H1 (cell line): ENCODE measurements at regions not wholly inside any gene's neighbourhood (a gene's known extent, or its start where the extent isn't known, plus 50 kb on each side); places are given as distances from the start of the nearest gene placed in this dataset.

Source experiments
- CTCF ChIA-PET: fragments of 300-600 bp; sonication (Branson Sonifier 250); formaldehyde crosslinking; loops from one replicate; lab custom pipeline; 2021; ENCODE audit not compliant: partially characterized antibody; lab: Charles Lee
- POLR2A ChIA-PET: fragments of 300-600 bp; sonication (Branson Sonifier 250); formaldehyde crosslinking; loops from one replicate; lab custom pipeline; 2021; ENCODE audit warnings: inconsistent platforms; ENCODE audit not compliant: partially characterized antibody; lab: Charles Lee
- DNase-seq, 2 experiments: peaks; one replicate each; pipeline versions ENCODE4 v3.0.0 to v3.0.0-alpha.2; 2010 to 2022; ENCODE audit warnings: low spot score in 2 of 2, low read depth in 1 of 2, mixed read lengths in 1 of 2
- FAIRE-seq: peaks from 2 replicates; lab custom pipeline; 2011; peaks lifted over from hg19 to GRCh38; lab: Jason Lieb, UNC
- H2AFZ ChIP-seq: 2 replicates; pipeline ENCODE4 v1.8.1; 2012; ENCODE audit warnings: low read length, inconsistent platforms
- H2AK5ac ChIP-seq: 2 replicates; pipeline ENCODE4 v1.6.1; 2013; ENCODE audit warnings: low read depth, low read length
- H2BK120ac ChIP-seq: replicated peaks from 2 replicates; pipeline ENCODE3; 2013; ENCODE audit warnings: low read depth, low read length, inconsistent platforms
- H2BK12ac ChIP-seq: 2 replicates; pipeline ENCODE4 v1.6.1; 2013; ENCODE audit warnings: low read depth, low read length
- H2BK15ac ChIP-seq: 2 replicates; pipeline ENCODE4 v1.6.1; 2013; ENCODE audit warnings: low read length
- H2BK20ac ChIP-seq: 2 replicates; pipeline ENCODE4 v1.6.1; 2013; ENCODE audit warnings: low read length
- H2BK5ac ChIP-seq: 2 replicates; pipeline ENCODE4 v1.6.1; 2013; ENCODE audit warnings: low read depth, low read length
- H3K14ac ChIP-seq: 2 replicates; pipeline ENCODE4 v1.6.1; 2013; ENCODE audit warnings: inconsistent platforms; ENCODE audit not compliant: insufficient read length
- H3K18ac ChIP-seq: 2 replicates; pipeline ENCODE4 v1.6.1; 2013; ENCODE audit warnings: low read length; ENCODE audit errors: extremely low read depth
- H3K23ac ChIP-seq: 2 replicates; pipeline ENCODE4 v1.6.1; 2013; ENCODE audit warnings: inconsistent platforms; ENCODE audit not compliant: insufficient read length
- H3K23me2 ChIP-seq: 2 replicates; pipeline ENCODE4 v1.6.1; 2013; ENCODE audit warnings: low read depth, low read length
- H3K27ac ChIP-seq: 2 replicates; pipeline ENCODE4 v1.6.1; 2011; ENCODE audit warnings: low read depth, low read length, inconsistent platforms
- H3K27me3 ChIP-seq, 4 experiments: replicated peaks in 1 of 4; 1 replicate in 1 of 4; 2 replicates in 3 of 4; pipeline versions ENCODE4 v1.6.1 to v1.8.1; 2011 to 2013; ENCODE audit warnings: low read length in 3 of 4, mild to moderate bottlenecking in 3 of 4, inconsistent platforms in 2 of 4, mixed read lengths in 2 of 4, moderate library complexity in 1 of 4; ENCODE audit not compliant: control insufficient read depth in 3 of 4, insufficient read depth in 3 of 4; ENCODE audit errors: extremely low read depth in 1 of 4
- H3K36me3 ChIP-seq, 4 experiments: 2 replicates each; pipeline versions ENCODE4 v1.6.1 to v1.8.1; 2011 to 2013; ENCODE audit warnings: mild to moderate bottlenecking in 4 of 4, low read length in 3 of 4, moderate library complexity in 2 of 4, control low read depth in 1 of 4, inconsistent platforms in 1 of 4; ENCODE audit not compliant: insufficient read depth in 4 of 4, control insufficient read depth in 2 of 4
- H3K4ac ChIP-seq: replicated peaks from 2 replicates; pipeline ENCODE3; 2013; ENCODE audit warnings: low read length, low read depth, mixed read lengths, inconsistent platforms; ENCODE audit not compliant: insufficient read length
- H3K4me1 ChIP-seq, 4 experiments: replicated peaks in 1 of 4; 1 replicate in 1 of 4; 2 replicates in 3 of 4; pipeline versions ENCODE4 v1.6.1 to v1.8.1; 2011 to 2013; ENCODE audit warnings: low read length in 3 of 4, inconsistent platforms in 2 of 4, mixed read lengths in 1 of 4; ENCODE audit not compliant: insufficient read depth in 4 of 4, control insufficient read depth in 3 of 4
- H3K4me2 ChIP-seq, 2 experiments: 2 replicates each; pipeline versions ENCODE4 v1.6.1 to v1.8.1; 2011 to 2013; ENCODE audit warnings: low read depth in 2 of 2, low read length in 2 of 2, control low read depth in 1 of 2, inconsistent platforms in 1 of 2, mild to moderate bottlenecking in 1 of 2; ENCODE audit not compliant: insufficient read depth in 1 of 2
- H3K4me3 ChIP-seq, 4 experiments: fragments of 200-600, 300-600 bp in 1 of 4; sonication (generic), shearing (Covaris generic), sonication (Bioruptor Twin) in 1 of 4; 2 replicates each; pipeline versions ENCODE4 v1.5.1 to v1.8.1; 2011 to 2016; ENCODE audit warnings: low read length in 4 of 4, low read depth in 3 of 4, control low read depth in 2 of 4, inconsistent platforms in 2 of 4, mild to moderate bottlenecking in 2 of 4, mixed read lengths in 1 of 4, moderate library complexity in 1 of 4; ENCODE audit not compliant: insufficient read depth in 2 of 4; ENCODE audit errors: extremely low read depth in 1 of 4
- H3K56ac ChIP-seq: replicated peaks from 2 replicates; pipeline ENCODE3; 2013; ENCODE audit warnings: low read depth, mild to moderate bottlenecking, mixed read lengths, low read length, inconsistent platforms; ENCODE audit not compliant: insufficient read length
- H3K79me1 ChIP-seq: 2 replicates; pipeline ENCODE4 v1.6.1; 2013; ENCODE audit warnings: low read depth, low read length, control low read depth
- H3K79me2 ChIP-seq, 2 experiments: 2 replicates each; pipeline versions ENCODE4 v1.6.1 to v1.8.1; 2012 to 2013; ENCODE audit warnings: low read length in 2 of 2, mild to moderate bottlenecking in 2 of 2, inconsistent platforms in 1 of 2; ENCODE audit not compliant: insufficient read depth in 2 of 2, control insufficient read depth in 1 of 2
- H3K9ac ChIP-seq, 4 experiments: replicated peaks in 1 of 4; 1 replicate in 1 of 4; 2 replicates in 3 of 4; pipeline versions ENCODE4 v1.6.1 to v1.8.1; 2011 to 2013; ENCODE audit warnings: low read depth in 3 of 4, low read length in 3 of 4, control low read depth in 2 of 4, mild to moderate bottlenecking in 2 of 4, moderate library complexity in 2 of 4, inconsistent platforms in 1 of 4; ENCODE audit errors: extremely low read depth in 1 of 4
- H3K9me3 ChIP-seq, 2 experiments: 2 replicates each; pipeline versions ENCODE4 v1.6.1 to v1.8.1; 2012 to 2013; ENCODE audit warnings: mild to moderate bottlenecking in 2 of 2, moderate library complexity in 2 of 2, control low read depth in 1 of 2, inconsistent platforms in 1 of 2, low read depth in 1 of 2, low read length in 1 of 2, mixed read lengths in 1 of 2; ENCODE audit not compliant: insufficient read depth in 2 of 2
- H4K20me1 ChIP-seq, 2 experiments: replicated peaks in 1 of 2; 2 replicates each; pipeline versions ENCODE3 to v1.8.1; 2011 to 2013; ENCODE audit warnings: inconsistent platforms in 2 of 2, low read length in 2 of 2, mild to moderate bottlenecking in 1 of 2; ENCODE audit not compliant: insufficient read depth in 2 of 2, control insufficient read depth in 1 of 2
- H4K5ac ChIP-seq: 2 replicates; pipeline ENCODE4 v1.6.1; 2013; ENCODE audit warnings: low read length, low read depth, mixed read lengths, inconsistent platforms; ENCODE audit not compliant: insufficient read length
- H4K8ac ChIP-seq: 2 replicates; pipeline ENCODE4 v1.8.0; 2013; ENCODE audit warnings: mild to moderate bottlenecking, moderate library complexity, low read length, inconsistent platforms; ENCODE audit not compliant: insufficient read depth; ENCODE audit errors: extremely low read depth
- H4K91ac ChIP-seq: replicated peaks from 2 replicates; pipeline ENCODE3; 2013; ENCODE audit warnings: low read length, mixed read lengths, inconsistent platforms; ENCODE audit not compliant: insufficient read length
- GTF2F1 ChIP-seq: IDR thresholded peaks from 2 replicates; pipeline ENCODE4 v1.6.1; 2012; ENCODE audit warnings: low read depth, low read length, improper control_type of control experiment, borderline replicate concordance
- JUND ChIP-seq: IDR thresholded peaks from 2 replicates; pipeline ENCODE4 v1.6.1; 2011; ENCODE audit warnings: mild to moderate bottlenecking, improper control_type of control experiment, low read length
- RAD21 ChIP-seq, 2 experiments: IDR thresholded peaks in 1 of 2; conservative IDR thresholded peaks in 1 of 2; 2 replicates each; pipeline ENCODE4 v1.6.1; 2011; ENCODE audit warnings: low read depth in 2 of 2, low read length in 2 of 2, improper control_type of control experiment in 1 of 2, inconsistent platforms in 1 of 2, mild to moderate bottlenecking in 1 of 2, moderate library complexity in 1 of 2
- RBBP5 ChIP-seq: IDR thresholded peaks from 2 replicates; pipeline ENCODE4 v1.7.1; 2012; ENCODE audit warnings: low read depth, mild to moderate bottlenecking, inconsistent platforms, low read length, moderate library complexity, borderline replicate concordance
- SIN3A ChIP-seq, 2 experiments: IDR thresholded peaks in 1 of 2; conservative IDR thresholded peaks in 1 of 2; 2 replicates each; pipeline ENCODE4 v1.6.1; 2011 to 2012; ENCODE audit warnings: low read length in 2 of 2, improper control_type of control experiment in 1 of 2, low read depth in 1 of 2, mild to moderate bottlenecking in 1 of 2
- SP4 ChIP-seq: IDR thresholded peaks from 2 replicates; pipeline ENCODE4 v1.6.1; 2012; ENCODE audit warnings: low read length, inconsistent platforms
- WGBS, 2 experiments: shearing (Covaris generic) in 1 of 2; methylation state at CpG; one replicate each; pipeline versions ENCODE4 v1.1.6 to v1.1.7; 2013 to 2015; ENCODE audit warnings: low lambda C conversion rate in 2 of 2, mixed read lengths in 2 of 2, inconsistent platforms in 1 of 2, low coverage in 1 of 2, missing lambda C conversion rate in 1 of 2; ENCODE audit not compliant: insufficient replicate concordance in 2 of 2, insufficient coverage in 1 of 2, insufficient read length in 1 of 2; ENCODE audit errors: extremely low coverage in 1 of 2, missing lambda C conversion rate in 1 of 2; 5-methylcytosine and 5-hydroxymethylcytosine counted together
- TF ChIP-seq, protein P1 (sequence below): IDR thresholded peaks from 2 replicates; pipeline ENCODE4 v1.6.1; 2012; ENCODE audit warnings: low read length, inconsistent platforms

DNA sequence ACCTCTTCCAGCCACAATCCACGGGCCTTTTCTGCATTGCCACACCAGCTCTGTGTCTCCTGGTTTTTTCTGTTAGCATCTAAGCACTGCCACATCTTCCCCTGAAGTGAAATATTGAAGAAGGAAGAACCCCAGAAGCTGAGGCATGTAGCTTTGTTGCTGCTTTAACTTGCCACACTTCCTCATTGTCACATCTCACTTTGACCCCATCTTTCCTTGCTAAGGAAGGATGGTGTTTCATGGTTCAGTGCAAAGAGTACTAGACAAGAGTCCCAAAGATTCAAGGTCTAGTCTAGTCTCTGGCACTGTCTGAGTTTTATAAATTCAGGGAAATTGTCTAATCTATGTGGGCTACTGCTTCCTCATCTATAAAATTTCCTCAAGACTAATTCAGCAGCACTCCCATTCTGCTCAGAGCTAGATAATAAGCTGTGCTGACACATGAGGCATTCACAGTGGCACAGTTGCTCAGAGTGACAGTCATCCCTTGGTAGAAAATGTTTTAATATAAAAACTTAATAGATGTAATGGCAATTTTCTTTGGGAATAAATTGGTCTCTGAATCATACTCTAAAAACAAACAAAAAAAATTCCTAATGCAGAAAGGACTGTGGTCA, 483.0 kb upstream of the ID2 start:
- H3K36me3 ChIP-seq, result no peaks in the 10 kb centered on the region
- H3K4me3 ChIP-seq, result no peak overlapping the region
- 71% methylated on average over 1 of the region's 1 CpG; no CpG with 5 or more reads in 1 of the 2 experiments for WGBS, 2 experiments
- no peak overlapping the region for H2BK20ac ChIP-seq
- H2BK15ac ChIP-seq, result 0 out of 2 replicates have a peak overlapping the region, but pooled peaks have one; percentile 51
- no peak for DNase-seq
- H2BK12ac ChIP-seq, result no peak overlapping the region
- H3K27ac ChIP-seq, result no peak overlapping the region
- H3K18ac ChIP-seq, result no peak overlapping the region
- no peak for TF ChIP-seq SP4
- TF ChIP-seq RAD21 (IDR thresholded peaks at IDR 0.05 in 1 of 2, conservative IDR thresholded peaks at IDR 0.05 in 1 of 2; ENCODE audit: low read depth in 2 of 2, low read length in 2 of 2), result no peak
- TF ChIP-seq RBBP5, result no peak
- TF ChIP-seq, protein P1, sequence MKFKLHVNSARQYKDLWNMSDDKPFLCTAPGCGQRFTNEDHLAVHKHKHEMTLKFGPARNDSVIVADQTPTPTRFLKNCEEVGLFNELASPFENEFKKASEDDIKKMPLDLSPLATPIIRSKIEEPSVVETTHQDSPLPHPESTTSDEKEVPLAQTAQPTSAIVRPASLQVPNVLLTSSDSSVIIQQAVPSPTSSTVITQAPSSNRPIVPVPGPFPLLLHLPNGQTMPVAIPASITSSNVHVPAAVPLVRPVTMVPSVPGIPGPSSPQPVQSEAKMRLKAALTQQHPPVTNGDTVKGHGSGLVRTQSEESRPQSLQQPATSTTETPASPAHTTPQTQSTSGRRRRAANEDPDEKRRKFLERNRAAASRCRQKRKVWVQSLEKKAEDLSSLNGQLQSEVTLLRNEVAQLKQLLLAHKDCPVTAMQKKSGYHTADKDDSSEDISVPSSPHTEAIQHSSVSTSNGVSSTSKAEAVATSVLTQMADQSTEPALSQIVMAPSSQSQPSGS, result no peak
- TF ChIP-seq GTF2F1, result no peak
- no peak for TF ChIP-seq SIN3A (conservative IDR thresholded peaks at IDR 0.05 in 1 of 2, IDR thresholded peaks at IDR 0.05 in 1 of 2; ENCODE audit: low read depth in 1 of 2, low read length in 2 of 2)
- no peak for TF ChIP-seq JUND
- no peak overlapping the region for H4K5ac ChIP-seq
- no peak overlapping the region for H3K4me2 ChIP-seq
- no peak overlapping the region for H3K9ac ChIP-seq
- no peak overlapping the region for H3K23ac ChIP-seq
- H2AK5ac ChIP-seq, result no peak overlapping the region
- no peak overlapping the region; the same call in 1 of the 2 replicates for H4K8ac ChIP-seq
- no peaks in the 10 kb centered on the region for H3K27me3 ChIP-seq
- H3K56ac ChIP-seq, result no peak overlapping the region
- H2AFZ ChIP-seq, result peak overlapping the region; percentile 59; the same call in 1 of the 2 replicates
- H3K14ac ChIP-seq, result no peak overlapping the region
- H3K79me1 ChIP-seq, result no peaks in the 10 kb centered on the region
- no peak overlapping the region for H3K4ac ChIP-seq
- ChIA-PET POLR2A (no interaction called here), CTCF (no interaction called here)
- H3K23me2 ChIP-seq, result peaks cover 2% of the 10 kb centered on the region; the same call in 1 of the 2 replicates
- H2BK5ac ChIP-seq, result no peak overlapping the region
- no peaks in the 10 kb centered on the region for H3K9me3 ChIP-seq
- no peak overlapping the region for H2BK120ac ChIP-seq
- H3K4me1 ChIP-seq, result peaks cover 0 to 5% (median 2%) of the 10 kb centered on the region in 4 experiments; a peak in 5 of 7 replicates
- no peaks in the 10 kb centered on the region for H3K79me2 ChIP-seq
- no peaks in the 10 kb centered on the region for H4K20me1 ChIP-seq
- H4K91ac ChIP-seq, result peak overlapping the region; percentile 13
- FAIRE-seq, result no peak
